ENCODE measurements at regions not wholly inside any gene's neighbourhood (a gene's known extent, or its start where the extent isn't known, plus 50 kb on each side); places are given as distances from the start of the nearest gene placed in this dataset.

DNA sequence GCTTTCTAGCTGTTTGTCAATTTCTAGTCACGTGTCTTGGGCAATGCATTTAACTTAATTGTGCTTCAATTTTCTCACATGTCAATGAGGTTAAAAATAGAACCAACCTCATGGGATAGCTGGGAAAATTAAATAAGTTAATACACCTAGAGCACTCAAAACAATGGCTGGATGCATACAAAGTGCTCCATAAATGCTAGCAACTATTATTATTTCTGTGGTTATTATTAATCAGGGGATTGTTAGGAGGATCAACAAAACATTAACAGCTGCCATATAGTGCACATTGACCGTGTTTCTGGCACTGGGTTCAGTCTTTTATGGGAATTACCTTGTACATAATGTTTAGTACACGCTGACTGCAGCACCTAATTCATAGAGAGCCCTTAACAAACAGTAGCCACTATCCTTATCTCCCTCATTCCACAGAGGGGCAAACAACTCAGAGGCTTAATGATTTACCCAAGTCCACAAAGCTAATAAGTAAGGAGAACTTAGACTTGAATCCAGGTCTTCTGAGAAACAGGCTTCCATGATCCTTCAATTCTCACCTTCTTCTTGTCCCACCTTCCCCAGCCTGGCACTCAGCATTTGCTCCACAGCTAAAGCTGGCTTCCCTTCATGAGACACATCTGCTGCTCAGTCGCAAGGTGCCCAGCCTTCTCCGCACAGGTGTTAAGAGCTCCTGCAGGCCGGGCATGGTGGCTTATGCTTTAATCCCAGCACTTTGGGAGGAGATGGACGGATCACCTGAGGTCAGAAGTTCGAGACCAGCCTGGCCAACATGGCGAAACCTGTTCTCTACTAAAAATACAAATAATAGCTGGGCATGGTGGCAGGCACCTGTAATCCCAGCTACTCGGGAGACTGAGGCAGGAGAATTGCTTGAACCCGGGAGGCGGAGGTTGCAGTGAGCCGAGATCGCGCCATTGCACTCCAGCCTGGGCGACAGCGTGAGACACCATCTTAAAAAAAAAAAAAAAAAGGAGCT lies 137.4 kb upstream of the ABCA1 start:
- ATAC-seq (no peak), DNase-seq (ENCODE audit: low spot score) (no peak)
- H3K4me1 Mint-ChIP-seq, result peaks cover 7% of the 10 kb centered on the region
- H3K4me3 Mint-ChIP-seq, result no peak overlapping the region
- H3K4me1 ChIP-seq (ENCODE audit: insufficient read depth), result no peaks in the 10 kb centered on the region
- TF ChIP-seq, protein P1, sequence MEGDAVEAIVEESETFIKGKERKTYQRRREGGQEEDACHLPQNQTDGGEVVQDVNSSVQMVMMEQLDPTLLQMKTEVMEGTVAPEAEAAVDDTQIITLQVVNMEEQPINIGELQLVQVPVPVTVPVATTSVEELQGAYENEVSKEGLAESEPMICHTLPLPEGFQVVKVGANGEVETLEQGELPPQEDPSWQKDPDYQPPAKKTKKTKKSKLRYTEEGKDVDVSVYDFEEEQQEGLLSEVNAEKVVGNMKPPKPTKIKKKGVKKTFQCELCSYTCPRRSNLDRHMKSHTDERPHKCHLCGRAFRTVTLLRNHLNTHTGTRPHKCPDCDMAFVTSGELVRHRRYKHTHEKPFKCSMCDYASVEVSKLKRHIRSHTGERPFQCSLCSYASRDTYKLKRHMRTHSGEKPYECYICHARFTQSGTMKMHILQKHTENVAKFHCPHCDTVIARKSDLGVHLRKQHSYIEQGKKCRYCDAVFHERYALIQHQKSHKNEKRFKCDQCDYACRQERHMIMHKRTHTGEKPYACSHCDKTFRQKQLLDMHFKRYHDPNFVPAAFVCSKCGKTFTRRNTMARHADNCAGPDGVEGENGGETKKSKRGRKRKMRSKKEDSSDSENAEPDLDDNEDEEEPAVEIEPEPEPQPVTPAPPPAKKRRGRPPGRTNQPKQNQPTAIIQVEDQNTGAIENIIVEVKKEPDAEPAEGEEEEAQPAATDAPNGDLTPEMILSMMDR (conservative IDR thresholded peaks at IDR 0.05; ENCODE audit: low read depth in 2 of 2), result no peak
- TF ChIP-seq ZNF114 (CRISPR knock-in tag; IDR thresholded peaks at IDR 0.05), result no peak
- TF ChIP-seq, protein P2, sequence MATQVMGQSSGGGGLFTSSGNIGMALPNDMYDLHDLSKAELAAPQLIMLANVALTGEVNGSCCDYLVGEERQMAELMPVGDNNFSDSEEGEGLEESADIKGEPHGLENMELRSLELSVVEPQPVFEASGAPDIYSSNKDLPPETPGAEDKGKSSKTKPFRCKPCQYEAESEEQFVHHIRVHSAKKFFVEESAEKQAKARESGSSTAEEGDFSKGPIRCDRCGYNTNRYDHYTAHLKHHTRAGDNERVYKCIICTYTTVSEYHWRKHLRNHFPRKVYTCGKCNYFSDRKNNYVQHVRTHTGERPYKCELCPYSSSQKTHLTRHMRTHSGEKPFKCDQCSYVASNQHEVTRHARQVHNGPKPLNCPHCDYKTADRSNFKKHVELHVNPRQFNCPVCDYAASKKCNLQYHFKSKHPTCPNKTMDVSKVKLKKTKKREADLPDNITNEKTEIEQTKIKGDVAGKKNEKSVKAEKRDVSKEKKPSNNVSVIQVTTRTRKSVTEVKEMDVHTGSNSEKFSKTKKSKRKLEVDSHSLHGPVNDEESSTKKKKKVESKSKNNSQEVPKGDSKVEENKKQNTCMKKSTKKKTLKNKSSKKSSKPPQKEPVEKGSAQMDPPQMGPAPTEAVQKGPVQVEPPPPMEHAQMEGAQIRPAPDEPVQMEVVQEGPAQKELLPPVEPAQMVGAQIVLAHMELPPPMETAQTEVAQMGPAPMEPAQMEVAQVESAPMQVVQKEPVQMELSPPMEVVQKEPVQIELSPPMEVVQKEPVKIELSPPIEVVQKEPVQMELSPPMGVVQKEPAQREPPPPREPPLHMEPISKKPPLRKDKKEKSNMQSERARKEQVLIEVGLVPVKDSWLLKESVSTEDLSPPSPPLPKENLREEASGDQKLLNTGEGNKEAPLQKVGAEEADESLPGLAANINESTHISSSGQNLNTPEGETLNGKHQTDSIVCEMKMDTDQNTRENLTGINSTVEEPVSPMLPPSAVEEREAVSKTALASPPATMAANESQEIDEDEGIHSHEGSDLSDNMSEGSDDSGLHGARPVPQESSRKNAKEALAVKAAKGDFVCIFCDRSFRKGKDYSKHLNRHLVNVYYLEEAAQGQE (IDR thresholded peaks at IDR 0.05; ENCODE audit: unreplicated experiment), result no peak
- no peak for TF ChIP-seq CREB1 (CRISPR knock-in tag; IDR thresholded peaks at IDR 0.05; ENCODE audit: low read depth)
- TF ChIP-seq STAT1 (IDR thresholded peaks at IDR 0.05; ENCODE audit: unreplicated experiment), result no peak
- TF ChIP-seq EZH2 (IDR thresholded peaks at IDR 0.05; ENCODE audit: low read depth, unreplicated experiment), result no peak
- TF ChIP-seq, protein P3, sequence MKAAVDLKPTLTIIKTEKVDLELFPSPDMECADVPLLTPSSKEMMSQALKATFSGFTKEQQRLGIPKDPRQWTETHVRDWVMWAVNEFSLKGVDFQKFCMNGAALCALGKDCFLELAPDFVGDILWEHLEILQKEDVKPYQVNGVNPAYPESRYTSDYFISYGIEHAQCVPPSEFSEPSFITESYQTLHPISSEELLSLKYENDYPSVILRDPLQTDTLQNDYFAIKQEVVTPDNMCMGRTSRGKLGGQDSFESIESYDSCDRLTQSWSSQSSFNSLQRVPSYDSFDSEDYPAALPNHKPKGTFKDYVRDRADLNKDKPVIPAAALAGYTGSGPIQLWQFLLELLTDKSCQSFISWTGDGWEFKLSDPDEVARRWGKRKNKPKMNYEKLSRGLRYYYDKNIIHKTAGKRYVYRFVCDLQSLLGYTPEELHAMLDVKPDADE (IDR thresholded peaks at IDR 0.05), result no peak
- no peak for TF ChIP-seq JUNB (IDR thresholded peaks at IDR 0.05; ENCODE audit: unreplicated experiment)
- no peaks in the 10 kb centered on the region for H3K27me3 ChIP-seq (ENCODE audit: insufficient read depth)
- H3K27me3 Mint-ChIP-seq (ENCODE audit: insufficient read depth, low read depth, poor library complexity), result peaks cover 3% of the 10 kb centered on the region
- no peaks in the 10 kb centered on the region for H3K79me2 ChIP-seq (replicated peaks; ENCODE audit: insufficient read depth)
- no peak overlapping the region for H3K27ac Mint-ChIP-seq
- no peaks in the 10 kb centered on the region for H3K9me2 ChIP-seq (ENCODE audit: insufficient read depth)
- no peak overlapping the region for H3K27ac ChIP-seq (ENCODE audit: low read depth)
- H2AFZ ChIP-seq, result no peak overlapping the region
- H3K36me3 ChIP-seq (ENCODE audit: insufficient read depth), result no peaks in the 10 kb centered on the region
- no peak overlapping the region for H3K4me2 ChIP-seq
- H4K20me1 ChIP-seq (replicated peaks; ENCODE audit: insufficient read depth), result no peaks in the 10 kb centered on the region
- H3F3A ChIP-seq (replicated peaks; ENCODE audit: low read depth), result no peaks in the 10 kb centered on the region
- no peaks in the 10 kb centered on the region for H3K36me3 Mint-ChIP-seq (ENCODE audit: low read depth)
- no peak overlapping the region for H3K4me3 ChIP-seq
- H3K9me3 Mint-ChIP-seq, result peaks cover 6% of the 10 kb centered on the region; the same call in 2 of the 3 replicates
